ENCODE measurements at regions not wholly inside any gene's neighbourhood (a gene's known extent, or its start where the extent isn't known, plus 50 kb on each side); places are given as distances from the start of the nearest gene placed in this dataset.

- ChIA-PET CTCF (no interaction called here), RAD21 (ENCODE audit: low non-redundant PET in 1 of 2, low total read pairs in 2 of 2, uncharacterized antibody in 2 of 2, unreplicated experiment in 2 of 2) (no interaction called here), POLR2A (no interaction called here)
- Histone ChIP-seq H2AFZ (ENCODE audit: low read depth, low read length, poor library complexity, severe bottlenecking) (no peak overlapping the region), H3K4me3 (replicated peaks in 1 of 2; ENCODE audit: low read depth in 1 of 2, low read length in 2 of 2) (no peak overlapping the region), H3K4me1 (ENCODE audit: control insufficient read depth in 1 of 2, insufficient read depth in 2 of 2, low read length in 2 of 2) (no peaks in the 10 kb centered on the region), H3K9ac (ENCODE audit: low read length) (no peak overlapping the region), H3K9me2 (ENCODE audit: insufficient read depth) (no peaks in the 10 kb centered on the region), H3K79me2 (ENCODE audit: insufficient read depth, low read length) (no peaks in the 10 kb centered on the region), H3K36me3 (ENCODE audit: control insufficient read depth in 1 of 2, insufficient read depth in 2 of 2, low read length in 2 of 2) (no peaks in the 10 kb centered on the region), H3K4me2 (ENCODE audit: low read length) (no peak overlapping the region), H3K27ac (ENCODE audit: low read depth, low read length) (no peak overlapping the region), H3K27me3 (ENCODE audit: insufficient read depth, low read length) (no peaks in the 10 kb centered on the region), H4K20me1 (ENCODE audit: insufficient read depth) (no peaks in the 10 kb centered on the region), H3K9me3 (ENCODE audit: control insufficient read depth in 1 of 2, insufficient read depth in 1 of 2, low read depth in 1 of 2, low read length in 2 of 2) (no peaks in the 10 kb centered on the region)
- intact Hi-C loops (cut with micrococcal nuclease) = loop anchor here (5.0 kb wide), 1 partner anchor 1778 kb away; no protein-coding TSS in a partner anchor
- no peak for DNase-seq (ENCODE audit: low read depth, low spot score)
- no TSS peak for BruUV-seq (replicated peaks)
- TF ChIP-seq TCF7L2 (IDR thresholded peaks at IDR 0.05; ENCODE audit: borderline replicate concordance, extremely low read depth, insufficient read depth, insufficient read length) (no peak), RAD21 (IDR thresholded peaks at IDR 0.05; ENCODE audit: low read depth) (peak; percentile 62), SP1 (IDR thresholded peaks at IDR 0.05; ENCODE audit: low read depth) (no peak), ZBTB33 (IDR thresholded peaks at IDR 0.05; ENCODE audit: extremely low read depth, insufficient replicate concordance, low read length) (no peak), CTCF (IDR thresholded peaks at IDR 0.05 in 2 of 3, conservative IDR thresholded peaks at IDR 0.05 in 1 of 3; ENCODE audit: borderline replicate concordance in 1 of 3, insufficient read depth in 1 of 3, low read depth in 2 of 3, low read length in 2 of 3) (peak; percentile 19 to 62 (median 51); a peak in 5 of 6 replicates), EGR1 (IDR thresholded peaks at IDR 0.05; ENCODE audit: low read depth) (no peak), ELF1 (IDR thresholded peaks at IDR 0.05; ENCODE audit: borderline replicate concordance, low read depth) (no peak)
- ATAC-seq = 0 out of 2 replicates have a peak, but pooled peaks have one; percentile 54
Observed at GRCh38 chr4:134935320-134935719, 733.7 kb upstream of the PABPC4L start.

Data from HCT116 (cell line).